GM23338 (cell line): ENCODE measurements at regions not wholly inside any gene's neighbourhood (a gene's known extent, or its start where the extent isn't known, plus 50 kb on each side); places are given as distances from the start of the nearest gene placed in this dataset.

Experiments used
- CREB1 ChIP-seq: fragments of 250-450 bp; sonication (Bioruptor Pico); IDR thresholded peaks from 2 replicates; pipeline ENCODE4 v1.5.0; 2020; ENCODE audit warnings: low read depth, mild to moderate bottlenecking, moderate library complexity
- CTCF ChIP-seq, 2 experiments: fragments of 200-600 bp in 1 of 2; sonication (generic) in 1 of 2; conservative IDR thresholded peaks; 2 replicates each; pipeline versions ENCODE4 v1.5.1 to v1.6.1; 2016 to 2017; ENCODE audit warnings: antibody characterized with exemption in 2 of 2, low read depth in 2 of 2, mild to moderate bottlenecking in 2 of 2, moderate library complexity in 1 of 2
- ETS1 ChIP-seq: IDR thresholded peaks from 2 replicates; pipeline ENCODE4 v1.6.1; 2016; ENCODE audit warnings: antibody characterized with exemption
- EZH2 ChIP-seq: fragments of 200-600 bp; sonication (generic); IDR thresholded peaks from one replicate; pipeline ENCODE4 v1.8.0; 2017; ENCODE audit warnings: antibody characterized with exemption, mild to moderate bottlenecking, low read depth; ENCODE audit not compliant: unreplicated experiment
- EZH2phosphoT487 ChIP-seq: fragments of 200-600 bp; sonication (generic); IDR thresholded peaks from one replicate; pipeline ENCODE4 v1.8.1; 2018; ENCODE audit warnings: antibody characterized with exemption; ENCODE audit not compliant: unreplicated experiment
- JUNB ChIP-seq: IDR thresholded peaks from one replicate; pipeline ENCODE4 v1.6.1; 2016; ENCODE audit warnings: antibody characterized with exemption; ENCODE audit not compliant: unreplicated experiment
- POLR2AphosphoS5 ChIP-seq: IDR thresholded peaks from 2 replicates; pipeline ENCODE4 v1.6.1; 2016; ENCODE audit warnings: antibody characterized with exemption, low read depth
- REST ChIP-seq: IDR thresholded peaks from one replicate; pipeline ENCODE4 v1.6.1; 2018; ENCODE audit warnings: antibody characterized with exemption; ENCODE audit not compliant: unreplicated experiment
- STAT1 ChIP-seq: IDR thresholded peaks from one replicate; pipeline ENCODE4 v1.6.1; 2016; ENCODE audit warnings: antibody characterized with exemption; ENCODE audit not compliant: unreplicated experiment
- ZNF114 ChIP-seq: fragments of 250-450 bp; sonication (Bioruptor Pico); IDR thresholded peaks from 2 replicates; pipeline ENCODE4 v1.5.0; 2020; ENCODE audit warnings: mild to moderate bottlenecking, moderate library complexity
- ZNF331 ChIP-seq: fragments of 250-450 bp; sonication (Bioruptor Pico); IDR thresholded peaks from 2 replicates; pipeline ENCODE4 v1.5.0; 2020; ENCODE audit warnings: low read depth, mild to moderate bottlenecking, moderate library complexity

- TF ChIP-seq CTCF (conservative IDR thresholded peaks at IDR 0.05; ENCODE audit: low read depth in 2 of 2) (no peak), ZNF114 (CRISPR knock-in tag) (no peak), ZNF331 (no peak), POLR2AphosphoS5 (no peak), REST (no peak), EZH2phosphoT487 (no peak), EZH2 (no peak), JUNB (no peak), CREB1 (no peak), STAT1 (no peak), ETS1 (no peak)
Measured at GRCh38 chr2:109070290-109070689, 58.7 kb upstream of the SH3RF3 start.
